B cell (primary cell): ENCODE measurements at regions not wholly inside any gene's neighbourhood (a gene's known extent, or its start where the extent isn't known, plus 50 kb on each side); places are given as distances from the start of the nearest gene placed in this dataset.

Source experiments
- ATAC-seq: fragments of 200-7000 bp; cut with Tn5 transposase; one replicate; pipeline ENCODE4 v1.10.0; 2021; ENCODE audit warnings: low read depth, mild to moderate bottlenecking, moderate number of reproducible peaks, moderate library complexity
- CTCF ChIA-PET: fragments of 350-600 bp; sonication (Branson Sonifier 250); formaldehyde crosslinking; loops from one replicate; lab custom pipeline; 2021; ENCODE audit warnings: antibody characterized with exemption, inconsistent platforms; lab: Charles Lee
- POLR2A ChIA-PET: fragments of 350-600 bp; sonication (Branson Sonifier 250); formaldehyde crosslinking; loops from one replicate; lab custom pipeline; 2021; ENCODE audit warnings: antibody characterized with exemption; lab: Charles Lee
- DNase-seq: peaks from one replicate; pipeline ENCODE4 v3.0.0; 2013
- H2AFZ ChIP-seq: 2 replicates; pipeline ENCODE4 v1.6.1; 2012; ENCODE audit warnings: mild to moderate bottlenecking, low read depth, low read length; ENCODE audit not compliant: insufficient read depth, poor library complexity, severe bottlenecking
- H3K27ac ChIP-seq, 2 donors: 1 replicate in 1 of 2; 2 replicates in 1 of 2; pipeline ENCODE4 v1.5.1; 2012 to 2013; ENCODE audit warnings: low read length in 2 of 2, mild to moderate bottlenecking in 2 of 2, moderate library complexity in 1 of 2
- H3K27me3 ChIP-seq, 4 experiments: fragments of 200-600 bp in 1 of 4; sonication (generic) in 1 of 4; replicated peaks in 1 of 4; 1 replicate in 2 of 4; 2 replicates in 2 of 4; pipeline versions ENCODE4 v1.6.1 to v1.7.0; 2013 to 2016; ENCODE audit warnings: low read length in 3 of 4, mild to moderate bottlenecking in 2 of 4, mixed read lengths in 1 of 4, moderate library complexity in 1 of 4; ENCODE audit not compliant: insufficient read depth in 4 of 4, control insufficient read depth in 3 of 4; ENCODE audit errors: control extremely low read depth in 1 of 4
- H3K36me3 ChIP-seq, 2 experiments: replicated peaks in 1 of 2; 1 replicate in 1 of 2; 2 replicates in 1 of 2; pipeline versions ENCODE4 v1.6.1 to v1.7.1; 2013; ENCODE audit warnings: low read length in 1 of 2; ENCODE audit not compliant: insufficient read depth in 2 of 2, control insufficient read depth in 1 of 2; ENCODE audit errors: control extremely low read depth in 1 of 2, extremely low read depth in 1 of 2
- H3K4me1 ChIP-seq, 2 donors: fragments of 200-600 bp in 1 of 2; sonication (generic) in 1 of 2; 1 replicate in 1 of 2; 2 replicates in 1 of 2; pipeline versions ENCODE4 v1.5.1 to v1.6.1; 2013 to 2017; ENCODE audit warnings: low read length in 2 of 2; ENCODE audit not compliant: control insufficient read depth in 2 of 2, insufficient read depth in 2 of 2
- H3K4me2 ChIP-seq: replicated peaks from 2 replicates; pipeline ENCODE3; 2012; ENCODE audit warnings: mild to moderate bottlenecking, low read depth, low read length; ENCODE audit not compliant: poor library complexity, severe bottlenecking
- H3K4me3 ChIP-seq, 5 experiments: fragments of 200-600 bp in 1 of 5; sonication (generic) in 1 of 5; 1 replicate in 3 of 5; 2 replicates in 2 of 5; pipeline versions ENCODE4 v1.5.1 to v1.7.0; 2011 to 2016; ENCODE audit warnings: low read length in 4 of 5, mild to moderate bottlenecking in 4 of 5, low read depth in 2 of 5, control low read depth in 1 of 5, moderate library complexity in 1 of 5; ENCODE audit not compliant: insufficient read depth in 1 of 5; ENCODE audit errors: control extremely low read depth in 1 of 5, extremely low read depth in 1 of 5
- H3K79me2 ChIP-seq: fragments of 200-600 bp; sonication (generic); one replicate; pipeline ENCODE4 v1.6.0; 2016; ENCODE audit warnings: low read length; ENCODE audit not compliant: control insufficient read depth, insufficient read depth
- H3K9ac ChIP-seq: fragments of 200-600 bp; sonication (generic); 2 replicates; pipeline ENCODE4 v1.6.1; 2017; ENCODE audit warnings: mild to moderate bottlenecking, low read length, moderate library complexity
- H3K9me3 ChIP-seq, 3 donors: one replicate each; pipeline versions ENCODE4 v1.6.1 to v1.7.1; 2013; ENCODE audit warnings: low read length in 2 of 3; ENCODE audit not compliant: control insufficient read depth in 2 of 3, insufficient read depth in 1 of 3; ENCODE audit errors: control extremely low read depth in 1 of 3
- H4K20me1 ChIP-seq: 2 replicates; pipeline ENCODE4 v1.6.0; 2012; ENCODE audit warnings: mild to moderate bottlenecking, low read length; ENCODE audit not compliant: insufficient read depth, control insufficient read depth, poor library complexity, severe bottlenecking
- H3K27ac Mint-ChIP-seq: one replicate; pipeline ENCODE4 v1.8.0; 2021; ENCODE audit warnings: mixed read lengths
- H3K27me3 Mint-ChIP-seq: one replicate; pipeline ENCODE4 v1.8.0; 2021; ENCODE audit warnings: mixed read lengths
- H3K4me1 Mint-ChIP-seq: one replicate; pipeline ENCODE4 v1.8.0; 2021; ENCODE audit warnings: mixed read lengths
- H3K4me3 Mint-ChIP-seq: one replicate; pipeline ENCODE4 v1.8.0; 2021; ENCODE audit warnings: mixed read lengths
- H3K9me3 Mint-ChIP-seq: one replicate; pipeline ENCODE4 v1.8.0; 2022; ENCODE audit warnings: mixed read lengths; ENCODE audit not compliant: insufficient read depth
- CTCF ChIP-seq: fragments of 200-600 bp; IDR thresholded peaks from one replicate; pipeline ENCODE4 v1.8.0; 2022; ENCODE audit warnings: antibody characterized with exemption, mild to moderate bottlenecking
- EZH2 ChIP-seq: IDR thresholded peaks from 2 replicates; pipeline ENCODE4 v1.6.1; 2012; ENCODE audit warnings: borderline replicate concordance, low read depth, mild to moderate bottlenecking, moderate library complexity, low read length; ENCODE audit not compliant: insufficient read depth, poor library complexity, severe bottlenecking
- WGBS: methylation state at CpG from one replicate; pipeline ENCODE4 v1.1.5; 2013; ENCODE audit warnings: missing lambda C conversion rate; ENCODE audit not compliant: insufficient coverage; 5-methylcytosine and 5-hydroxymethylcytosine counted together
- intact Hi-C: fragments of 100-400 bp; cut with micrococcal nuclease; formaldehyde crosslinking; loops from one replicate; pipeline ENCODE4 v1.10.0; 2022

- DNase-seq: no peak
- peaks cover 24% of the 10 kb centered on the region for H3K27me3 Mint-ChIP-seq
- H3K27ac Mint-ChIP-seq: no peak overlapping the region
- Histone ChIP-seq H3K4me3 (no peak overlapping the region), H3K9me3 (no peaks in the 10 kb centered on the region), H2AFZ (no peak overlapping the region), H3K4me2 (no peak overlapping the region), H3K27me3 (peaks cover 0 to 14% (median 2%) of the 10 kb centered on the region in 4 experiments), H3K36me3 (no peaks in the 10 kb centered on the region), H3K9ac (no peak overlapping the region), H3K4me1 (no peaks in the 10 kb centered on the region), H3K79me2 (no peaks in the 10 kb centered on the region), H3K27ac (no peak overlapping the region), H4K20me1 (no peaks in the 10 kb centered on the region)
- no peaks in the 10 kb centered on the region for H3K4me1 Mint-ChIP-seq
- ChIA-PET POLR2A (no interaction called here), CTCF (no interaction called here)
- WGBS: no CpG with 5 or more reads among the region's 1 CpG
- H3K4me3 Mint-ChIP-seq: no peak overlapping the region
- intact Hi-C loops: no loop called here
- TF ChIP-seq CTCF: no peak
- TF ChIP-seq EZH2: no peak
- no peaks in the 10 kb centered on the region for H3K9me3 Mint-ChIP-seq
- no peak for ATAC-seq
Observed at GRCh38 chr2:41895334-41895664, 152.5 kb upstream of the PKDCC start.

GRCh38 chr2:41896186-41896846 lies 151.5 kb upstream of the PKDCC start:
- no peak overlapping the region for H3K4me2 ChIP-seq
- CTCF ChIA-PET: interaction anchor here (1.0 kb wide), 1 partner anchor 23 kb away, joined by 3 read pairs; no protein-coding TSS in a partner anchor
- H2AFZ ChIP-seq: no peak overlapping the region
- H3K4me3 ChIP-seq: no peak overlapping the region
- DNase-seq: no peak
- H3K36me3 ChIP-seq: no peaks in the 10 kb centered on the region
- H3K27ac ChIP-seq: no peak overlapping the region
- Mint-ChIP-seq H3K9me3 (no peaks in the 10 kb centered on the region), H3K27me3 (peaks cover 21% of the 10 kb centered on the region), H3K4me3 (no peak overlapping the region), H3K27ac (no peak overlapping the region), H3K4me1 (no peaks in the 10 kb centered on the region)
- no peak for ATAC-seq
- no peak overlapping the region for H3K9ac ChIP-seq
- intact Hi-C loops: no loop called here
- H3K9me3 ChIP-seq: no peaks in the 10 kb centered on the region
- H3K27me3 ChIP-seq: peaks cover 0 to 14% (median 0%) of the 10 kb centered on the region in 4 experiments
- 50% methylated on average over 2 of the region's 5 CpGs for WGBS
- TF ChIP-seq CTCF: no peak
- TF ChIP-seq EZH2: no peak
- no peaks in the 10 kb centered on the region for H3K79me2 ChIP-seq
- POLR2A ChIA-PET: no interaction called here
- H4K20me1 ChIP-seq: no peaks in the 10 kb centered on the region
- H3K4me1 ChIP-seq: no peaks in the 10 kb centered on the region
